Loucy (cell line): ENCODE measurements at regions not wholly inside any gene's neighbourhood (a gene's known extent, or its start where the extent isn't known, plus 50 kb on each side); places are given as distances from the start of the nearest gene placed in this dataset.

Experiments
- CTCF ChIP-seq: fragments of 200-600 bp; sonication (generic); conservative IDR thresholded peaks from 2 replicates; pipeline ENCODE4 v1.5.1; 2014; ENCODE audit warnings: mild to moderate bottlenecking, antibody characterized with exemption, low read length
- EZH2phosphoT487 ChIP-seq: fragments of 200-600 bp; IDR thresholded peaks from 2 replicates; pipeline ENCODE4 v1.6.1; 2018; ENCODE audit warnings: antibody characterized with exemption, mild to moderate bottlenecking, moderate library complexity, borderline replicate concordance

DNA sequence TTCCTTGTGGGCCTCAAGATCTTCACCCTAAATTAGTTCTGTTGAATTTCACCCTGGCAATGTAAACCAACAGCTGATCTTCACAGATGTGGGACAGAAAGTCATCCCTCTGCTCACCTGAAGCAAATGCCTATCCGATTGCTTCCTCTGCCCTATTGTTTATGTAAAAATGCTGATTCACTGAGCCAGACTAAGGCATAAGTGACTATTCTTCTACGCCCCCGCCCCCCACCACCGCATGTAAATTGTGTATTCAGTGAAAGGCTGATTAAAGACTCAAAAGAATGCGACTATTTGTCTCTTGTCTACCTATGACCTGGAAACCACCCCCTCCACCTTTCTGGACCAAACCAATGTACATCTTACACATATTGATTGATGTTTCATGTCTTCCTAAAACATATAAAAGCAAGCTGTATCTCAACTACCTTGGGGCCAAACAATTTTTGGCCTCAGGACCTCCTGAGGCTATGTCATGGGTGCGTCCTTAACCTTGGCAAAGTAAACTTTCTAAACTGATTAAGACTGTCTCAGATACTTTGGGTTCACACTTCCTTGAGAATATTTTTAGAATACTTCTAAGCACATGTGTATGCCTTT lies 129.7 kb upstream of the BOD1 start:
- TF ChIP-seq CTCF, result no peak
- TF ChIP-seq EZH2phosphoT487, result no peak
